RWPE1 (cell line): ENCODE measurements at regions not wholly inside any gene's neighbourhood (a gene's known extent, or its start where the extent isn't known, plus 50 kb on each side); places are given as distances from the start of the nearest gene placed in this dataset.

Experiments
- CTCF ChIA-PET: fragments of 350-600 bp; sonication (Branson Sonifier 250); formaldehyde crosslinking; extraction: SDS; loops from one replicate; lab custom pipeline; 2021; lab: Yijun Ruan, JAX
- POLR2A ChIA-PET: fragments of 400-600 bp; formaldehyde crosslinking; extraction: SDS; loops from one replicate; lab custom pipeline; 2020; ENCODE audit warnings: antibody characterized with exemption; ENCODE audit not compliant: low non-redundant PET; lab: Yijun Ruan, JAX
- DNase-seq: peaks from one replicate; pipeline ENCODE4 v3.0.0; 2012; ENCODE audit warnings: low spot score
- H3K27ac ChIP-seq: fragments of 450-650 bp; 2 replicates; pipeline ENCODE4 v1.5.1; 2017
- CTCF ChIP-seq: fragments of 450-650 bp; conservative IDR thresholded peaks from 2 replicates; pipeline ENCODE4 v1.5.1; 2017; ENCODE audit warnings: low read depth, mild to moderate bottlenecking

- ChIA-PET CTCF (no interaction called here), POLR2A (no interaction called here)
- no peak for DNase-seq
- no peak overlapping the region for H3K27ac ChIP-seq
- no peak for TF ChIP-seq CTCF
Measured at GRCh38 chr4:133081246-133081645, 67.8 kb upstream of the PCDH10 start.

GRCh38 chr4:133084421-133084820, 64.7 kb upstream of the PCDH10 start:
- DNase-seq = no peak
- ChIA-PET POLR2A (no interaction called here), CTCF (no interaction called here)
- no peak for TF ChIP-seq CTCF
- no peak overlapping the region for H3K27ac ChIP-seq

GRCh38 chr4:133095591-133095990, 53.5 kb upstream of the PCDH10 start:
- CTCF ChIA-PET = no interaction called here

GRCh38 chr4:133096972-133097371, 52.1 kb upstream of the PCDH10 start:
- no peak for TF ChIP-seq CTCF
- ChIA-PET POLR2A (no interaction called here), CTCF (no interaction called here)
- H3K27ac ChIP-seq = no peak overlapping the region
- DNase-seq = no peak

More at GRCh38 chr4:133095591-133095990, 53.5 kb upstream of the PCDH10 start:
- POLR2A ChIA-PET = no interaction called here
- H3K27ac ChIP-seq = no peak overlapping the region
- no peak for DNase-seq
- no peak for TF ChIP-seq CTCF
